ENCODE measurements at regions not wholly inside any gene's neighbourhood (a gene's known extent, or its start where the extent isn't known, plus 50 kb on each side); places are given as distances from the start of the nearest gene placed in this dataset.

GRCh38 chr2:237251986-237252385 lies 162.0 kb downstream of the COL6A3 start:
- DNase-seq, result no peak

- DNase-seq, result peak; percentile 1
Observed at GRCh38 chr2:237253046-237253702, 160.8 kb downstream of the COL6A3 start.

- no peak for DNase-seq
Observed at GRCh38 chr2:237254369-237254861, 159.5 kb downstream of the COL6A3 start.

- DNase-seq, result no peak
Observed at GRCh38 chr2:237254911-237255578, 158.9 kb downstream of the COL6A3 start.

GRCh38 chr2:237256887-237257286 lies 157.1 kb downstream of the COL6A3 start:
- no peak for DNase-seq

- DNase-seq, result no peak
Observed at GRCh38 chr2:237257471-237257951, 156.5 kb downstream of the COL6A3 start.

- no peak for DNase-seq
Observed at GRCh38 chr2:237258116-237258515, 155.8 kb downstream of the COL6A3 start.

- no peak for DNase-seq
Observed at GRCh38 chr2:237258615-237259014, 155.3 kb downstream of the COL6A3 start.

- DNase-seq, result no peak
Observed at GRCh38 chr2:237259201-237259600, 154.8 kb downstream of the COL6A3 start.

- DNase-seq, result no peak
Observed at GRCh38 chr2:237260039-237260620, 153.8 kb downstream of the COL6A3 start.

GRCh38 chr2:237260686-237261085 lies 153.3 kb downstream of the COL6A3 start:
- DNase-seq, result no peak

GRCh38 chr2:237261327-237261726 lies 152.6 kb downstream of the COL6A3 start:
- no peak for DNase-seq

- DNase-seq, result no peak
Observed at GRCh38 chr2:237262838-237263771, 150.9 kb downstream of the COL6A3 start.

- DNase-seq, result no peak
Observed at GRCh38 chr2:237264480-237265219, 149.3 kb downstream of the COL6A3 start.

GRCh38 chr2:237268004-237268708 lies 145.8 kb downstream of the COL6A3 start:
- no peak for DNase-seq

- no peak for DNase-seq
Observed at GRCh38 chr2:237269138-237269875, 144.7 kb downstream of the COL6A3 start.

GRCh38 chr2:237270520-237270919 lies 143.4 kb downstream of the COL6A3 start:
- no peak for DNase-seq

GRCh38 chr2:237271698-237272652 lies 142.0 kb downstream of the COL6A3 start:
- no peak for DNase-seq
